ENCODE measurements at regions not wholly inside any gene's neighbourhood (a gene's known extent, or its start where the extent isn't known, plus 50 kb on each side); places are given as distances from the start of the nearest gene placed in this dataset.

- Histone ChIP-seq H3K9me3 (no peaks in the 10 kb centered on the region), H3K4me3 (no peak overlapping the region), H3K27me3 (no peaks in the 10 kb centered on the region), H3K36me3 (no peaks in the 10 kb centered on the region), H3K27ac (no peak overlapping the region), H3K4me1 (no peaks in the 10 kb centered on the region)
- 97 to 99% (median 98%) methylated on average over 4 of the region's 4 CpGs for WGBS, 5 donors
- no peak for TF ChIP-seq EP300 (IDR thresholded peaks at IDR 0.05)
- no peak for TF ChIP-seq CTCF (IDR thresholded peaks at IDR 0.05)
- TF ChIP-seq POLR2A (IDR thresholded peaks at IDR 0.05): no peak
- no peak for TF ChIP-seq POLR2AphosphoS5 (IDR thresholded peaks at IDR 0.05)
- DNase-seq: no peak
- intact Hi-C loops (cut with DNase I; ENCODE audit: low total_unique reads): no loop called here
Measured at GRCh38 chr6:93823489-93823888, 404.1 kb upstream of the EPHA7 start.

DNA sequence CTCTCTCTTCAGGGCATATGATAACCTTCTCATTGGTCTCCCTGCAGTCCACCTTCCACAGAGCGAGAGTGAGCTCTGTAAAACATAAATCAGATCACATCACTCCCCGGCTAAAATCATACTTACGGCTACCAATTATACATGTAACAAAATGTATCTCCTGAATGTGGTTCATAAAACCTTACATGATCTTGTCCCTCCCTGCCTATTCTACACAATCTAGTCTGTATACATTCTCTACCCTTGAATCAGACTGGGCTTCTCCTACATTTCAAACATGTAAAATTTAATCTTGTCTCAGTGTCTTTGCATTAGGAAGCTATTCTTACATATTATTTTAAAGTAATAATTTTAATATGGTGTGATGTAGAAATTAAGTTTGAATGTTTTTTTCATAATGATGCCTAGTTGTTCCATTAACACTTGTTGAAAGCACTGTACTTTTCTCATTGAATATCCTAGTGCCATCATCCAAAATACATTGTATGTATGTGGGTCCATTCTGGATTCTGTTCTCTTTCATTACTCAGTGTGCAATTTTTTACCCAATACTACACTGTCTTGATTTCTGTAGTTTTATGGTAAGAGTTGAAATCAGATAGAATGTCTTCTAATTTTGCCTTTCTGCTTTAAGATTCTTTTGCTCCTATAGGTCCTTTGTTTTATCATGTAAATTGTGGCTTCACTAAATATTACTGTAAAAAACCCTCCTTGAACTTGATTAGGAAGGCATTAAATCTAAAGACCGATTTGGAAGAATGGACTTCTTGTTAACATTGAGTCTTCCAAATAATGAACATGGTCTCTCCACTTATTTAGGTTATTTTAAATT, 403.3 kb upstream of the EPHA7 start:
- Histone ChIP-seq H3K4me1 (no peaks in the 10 kb centered on the region), H3K27me3 (no peaks in the 10 kb centered on the region), H3K9me3 (no peaks in the 10 kb centered on the region), H3K4me3 (no peak overlapping the region), H3K36me3 (no peaks in the 10 kb centered on the region), H3K27ac (no peak overlapping the region)
- no peak for TF ChIP-seq POLR2AphosphoS5 (IDR thresholded peaks at IDR 0.05)
- no peak for TF ChIP-seq POLR2A (IDR thresholded peaks at IDR 0.05)
- no peak for TF ChIP-seq EP300 (IDR thresholded peaks at IDR 0.05)
- no peak for TF ChIP-seq CTCF (IDR thresholded peaks at IDR 0.05)
- no peak for DNase-seq
- intact Hi-C loops (cut with DNase I; ENCODE audit: low total_unique reads): no loop called here
- 85 to 95% (median 91%) methylated on average over 4 of the region's 4 CpGs for WGBS, 5 donors

- H3K27ac ChIP-seq: no peak overlapping the region
- H3K9me3 ChIP-seq: no peaks in the 10 kb centered on the region
- H3K4me3 ChIP-seq: no peak overlapping the region
- no peaks in the 10 kb centered on the region for H3K36me3 ChIP-seq
- intact Hi-C loops (cut with DNase I; ENCODE audit: low total_unique reads): no loop called here
- TF ChIP-seq POLR2A (IDR thresholded peaks at IDR 0.05) (no peak), CTCF (IDR thresholded peaks at IDR 0.05) (no peak), EP300 (IDR thresholded peaks at IDR 0.05) (no peak), POLR2AphosphoS5 (IDR thresholded peaks at IDR 0.05) (no peak)
- H3K4me1 ChIP-seq: no peaks in the 10 kb centered on the region
- H3K27me3 ChIP-seq: no peaks in the 10 kb centered on the region
- no peak for DNase-seq
Measured at GRCh38 chr6:93821953-93822352, 402.6 kb upstream of the EPHA7 start.

- DNase-seq: no peak
- 31 to 62% (median 54%) methylated on average over 1 of the region's 1 CpG for WGBS, 5 donors
- no peaks in the 10 kb centered on the region for H3K9me3 ChIP-seq
- intact Hi-C loops (cut with DNase I; ENCODE audit: low total_unique reads): no loop called here
- no peak for TF ChIP-seq POLR2AphosphoS5 (IDR thresholded peaks at IDR 0.05)
- no peak for TF ChIP-seq EP300 (IDR thresholded peaks at IDR 0.05)
- TF ChIP-seq CTCF (IDR thresholded peaks at IDR 0.05): no peak
- no peak for TF ChIP-seq POLR2A (IDR thresholded peaks at IDR 0.05)
- H3K36me3 ChIP-seq: no peaks in the 10 kb centered on the region
- no peaks in the 10 kb centered on the region for H3K4me1 ChIP-seq
- H3K27me3 ChIP-seq: no peaks in the 10 kb centered on the region
- H3K27ac ChIP-seq: no peak overlapping the region
- H3K4me3 ChIP-seq: no peak overlapping the region
Measured at GRCh38 chr6:93820465-93821082, 401.2 kb upstream of the EPHA7 start.
